Pancreas (tissue), 10 donors: ENCODE measurements at regions not wholly inside any gene's neighbourhood (a gene's known extent, or its start where the extent isn't known, plus 50 kb on each side); places are given as distances from the start of the nearest gene placed in this dataset.

ENCODE experiments used
- ATAC-seq, 4 donors: fragments of 200-7000 bp; cut with Tn5 transposase; one replicate each; pipeline versions ENCODE4 v1.8.0 to v1.9.1; 2020; ENCODE audit warnings: mild to moderate bottlenecking in 4 of 4, moderate library complexity in 4 of 4
- DNase-seq, 6 donors: peaks; one replicate each; pipeline ENCODE4 v3.0.0-alpha.2; 2020
- FAIRE-seq: peaks from 2 replicates; lab custom pipeline; 2012; peaks lifted over from hg19 to GRCh38; lab: Jason Lieb, UNC
- H3K27ac ChIP-seq, 4 donors: fragments of 200-600 bp; sonication (generic); 1 replicate in 3 of 4; 2 replicates in 1 of 4; pipeline versions ENCODE4 v1.5.0 to v1.8.0; 2020
- H3K27me3 ChIP-seq, 4 donors: fragments of 200-600 bp; one replicate each; pipeline ENCODE4 v1.8.0; 2021
- H3K36me3 ChIP-seq, 3 donors: fragments of 200-600 bp; sonication (generic) in 1 of 3; one replicate each; pipeline versions ENCODE4 v1.5.0 to v1.8.0; 2020 to 2021
- H3K4me1 ChIP-seq, 3 donors: fragments of 200-600 bp; one replicate each; pipeline ENCODE4 v1.8.0; 2021
- H3K4me3 ChIP-seq, 4 donors: fragments of 200-600 bp; sonication (generic) in 2 of 4; one replicate each; pipeline versions ENCODE4 v1.5.0 to v1.8.0; 2020 to 2021
- H3K9me3 ChIP-seq, 4 donors: fragments of 200-600 bp; one replicate each; pipeline ENCODE4 v1.8.0; 2021
- WGBS, 2 donors: extraction: QIAGEN DNeasy Blood & Tissue Kit; methylation state at CpG; one replicate each; pipeline ENCODE4 v1.1.7; 2013; 5-methylcytosine and 5-hydroxymethylcytosine counted together
- intact Hi-C, 3 donors: fragments of 100-400 bp; cut with DNase I; formaldehyde crosslinking; loops; one replicate each; pipeline versions ENCODE4 v1.11.1 to v1.14.2; 2022
- TF ChIP-seq, protein P1 (sequence below), 4 donors: fragments of 200-600 bp; sonication (generic) in 3 of 4; IDR thresholded peaks; one replicate each; pipeline versions ENCODE4 v1.5.0 to v1.8.0; 2021; ENCODE audit warnings: antibody characterized with exemption in 4 of 4
- donor health status: healthy with polysubstance abuse.
- donor health status: DM: no; HTN: no; CAD: no; lungs with moderate emphysema.
- donor health status: DM: no; HTN: no; CAD: no.
- donor health status: control.
- donor health status: control.
- donor health status: Bipolar disorder and iron deficiency.
- donor health status: DM: yes; HTN: yes; CAD: no.
- donor health status: DM: no; HTN: no; CAD: no.
- donor health status: DM: no; HTN: no; CAD: no.
- donor health status: DM: yes; HTN: yes; CAD: no.

DNA sequence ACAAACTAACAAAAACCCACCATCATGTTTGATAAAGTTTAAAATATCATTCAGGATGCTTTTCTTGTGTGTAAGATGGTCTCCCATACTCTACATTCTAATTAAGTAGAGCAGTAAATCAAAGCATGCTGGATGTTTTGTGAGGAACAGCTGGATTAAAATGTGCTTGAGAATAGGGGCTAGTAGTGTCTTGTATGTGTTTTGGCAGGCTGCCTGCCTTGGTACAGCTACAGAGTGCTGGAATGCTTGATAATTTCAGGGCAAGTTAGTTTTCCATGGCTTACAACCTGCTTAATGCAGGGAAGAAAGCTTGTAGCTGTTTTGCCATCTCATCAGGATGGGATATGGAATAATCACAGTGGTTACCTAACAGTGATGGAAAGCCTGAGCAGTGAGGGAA is 636.6 kb upstream of the MMS22L start:
- Histone ChIP-seq H3K27ac (no peak overlapping the region), H3K27me3 (no peaks in the 10 kb centered on the region), H3K9me3 (no peaks in the 10 kb centered on the region), H3K36me3 (no peaks in the 10 kb centered on the region), H3K4me1 (no peaks in the 10 kb centered on the region), H3K4me3 (no peak overlapping the region)
- FAIRE-seq (no peak), DNase-seq (no peak), ATAC-seq (no peak)
- TF ChIP-seq, protein P1, sequence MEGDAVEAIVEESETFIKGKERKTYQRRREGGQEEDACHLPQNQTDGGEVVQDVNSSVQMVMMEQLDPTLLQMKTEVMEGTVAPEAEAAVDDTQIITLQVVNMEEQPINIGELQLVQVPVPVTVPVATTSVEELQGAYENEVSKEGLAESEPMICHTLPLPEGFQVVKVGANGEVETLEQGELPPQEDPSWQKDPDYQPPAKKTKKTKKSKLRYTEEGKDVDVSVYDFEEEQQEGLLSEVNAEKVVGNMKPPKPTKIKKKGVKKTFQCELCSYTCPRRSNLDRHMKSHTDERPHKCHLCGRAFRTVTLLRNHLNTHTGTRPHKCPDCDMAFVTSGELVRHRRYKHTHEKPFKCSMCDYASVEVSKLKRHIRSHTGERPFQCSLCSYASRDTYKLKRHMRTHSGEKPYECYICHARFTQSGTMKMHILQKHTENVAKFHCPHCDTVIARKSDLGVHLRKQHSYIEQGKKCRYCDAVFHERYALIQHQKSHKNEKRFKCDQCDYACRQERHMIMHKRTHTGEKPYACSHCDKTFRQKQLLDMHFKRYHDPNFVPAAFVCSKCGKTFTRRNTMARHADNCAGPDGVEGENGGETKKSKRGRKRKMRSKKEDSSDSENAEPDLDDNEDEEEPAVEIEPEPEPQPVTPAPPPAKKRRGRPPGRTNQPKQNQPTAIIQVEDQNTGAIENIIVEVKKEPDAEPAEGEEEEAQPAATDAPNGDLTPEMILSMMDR (IDR thresholded peaks at IDR 0.05) = no peak
- intact Hi-C loops = no loop called here

DNA sequence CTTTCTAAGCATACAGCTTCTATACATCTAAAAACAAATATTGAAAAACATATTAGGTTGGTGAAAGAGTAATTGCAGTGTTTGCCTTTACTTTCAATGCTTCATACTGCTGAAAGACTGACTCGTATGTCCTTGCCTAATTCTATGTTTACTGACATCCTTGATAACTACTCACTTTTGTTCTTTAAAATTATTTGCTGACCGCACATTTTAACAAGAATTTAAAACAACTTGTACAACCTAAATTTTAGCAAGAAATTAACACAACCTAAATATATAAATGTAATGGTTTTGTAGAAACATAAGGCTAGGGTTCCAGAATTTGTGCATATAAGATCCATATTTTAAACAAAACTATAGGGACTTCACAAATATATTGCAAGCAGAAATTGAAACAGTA is 640.2 kb upstream of the MMS22L start:
- H3K27ac ChIP-seq = no peak overlapping the region
- no peaks in the 10 kb centered on the region for H3K27me3 ChIP-seq
- ATAC-seq = no peak
- WGBS, 2 donors = 27 to 30% methylated on average over 2 of the region's 2 CpGs
- H3K9me3 ChIP-seq = no peaks in the 10 kb centered on the region
- intact Hi-C loops = no loop called here
- H3K4me1 ChIP-seq = no peaks in the 10 kb centered on the region
- TF ChIP-seq, protein P1 (IDR thresholded peaks at IDR 0.05) = no peak
- H3K36me3 ChIP-seq = no peaks in the 10 kb centered on the region
- no peak overlapping the region for H3K4me3 ChIP-seq
- FAIRE-seq = no peak
- no peak for DNase-seq

DNA sequence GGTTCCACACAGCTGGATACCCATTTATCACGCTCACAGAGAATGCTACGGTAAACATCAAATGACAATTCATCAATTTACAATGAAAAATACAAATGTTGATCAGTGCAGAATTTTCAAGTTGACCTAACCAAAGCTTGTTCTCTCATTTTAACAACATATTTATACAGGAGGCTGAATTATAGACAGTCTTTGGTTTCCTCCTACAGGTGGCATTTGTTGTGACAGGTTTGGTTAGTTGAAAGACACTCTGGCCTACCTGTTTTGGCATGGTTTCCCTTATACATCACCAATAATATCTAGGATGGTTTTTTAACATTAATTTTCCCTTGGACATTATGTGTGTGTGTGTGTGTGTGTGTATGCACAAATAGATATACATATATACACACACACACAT is 642.5 kb upstream of the MMS22L start:
- H3K27me3 ChIP-seq = no peaks in the 10 kb centered on the region
- DNase-seq (no peak), ATAC-seq (no peak), FAIRE-seq (no peak)
- intact Hi-C loops = no loop called here
- TF ChIP-seq, protein P1 (IDR thresholded peaks at IDR 0.05) = no peak
- 8% methylated on average over 2 of the region's 2 CpGs for WGBS, 2 donors
- no peaks in the 10 kb centered on the region for H3K36me3 ChIP-seq
- H3K4me1 ChIP-seq = no peaks in the 10 kb centered on the region
- no peak overlapping the region for H3K4me3 ChIP-seq
- H3K9me3 ChIP-seq = no peaks in the 10 kb centered on the region
- no peak overlapping the region for H3K27ac ChIP-seq

DNA sequence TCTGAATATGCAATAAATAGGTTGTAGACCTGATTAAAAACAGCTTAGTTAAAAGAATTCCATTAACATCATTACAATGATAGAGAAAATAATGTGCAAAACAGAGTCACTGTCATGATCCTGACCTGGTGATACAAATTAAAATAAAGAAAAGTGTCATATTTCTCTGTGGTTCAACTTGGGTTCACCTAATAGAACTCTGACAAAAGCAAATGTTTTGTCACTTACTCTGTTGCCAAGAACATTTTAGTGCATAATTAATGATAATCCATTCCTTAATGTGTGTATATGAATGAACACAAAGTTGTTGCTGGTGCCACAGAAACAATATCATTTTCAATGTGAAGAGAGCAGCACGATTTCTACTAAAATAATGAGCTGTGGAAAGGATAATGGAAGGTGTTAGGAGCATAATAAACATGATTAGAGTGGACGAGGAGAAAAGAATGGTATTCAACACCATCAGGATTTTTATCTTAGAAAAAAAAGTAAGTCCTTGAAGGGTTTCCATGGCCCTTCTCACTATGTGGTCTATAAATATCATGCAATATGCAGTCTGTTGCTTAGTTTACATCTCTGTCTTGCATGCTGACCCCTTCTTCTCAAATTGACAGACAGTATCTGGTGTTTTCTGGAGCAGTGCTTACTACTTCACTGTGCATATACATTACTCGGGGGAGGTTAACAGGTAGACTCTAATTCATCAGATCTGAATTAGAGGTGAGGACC is 656.6 kb upstream of the MMS22L start:
- intact Hi-C loops = no loop called here

DNA sequence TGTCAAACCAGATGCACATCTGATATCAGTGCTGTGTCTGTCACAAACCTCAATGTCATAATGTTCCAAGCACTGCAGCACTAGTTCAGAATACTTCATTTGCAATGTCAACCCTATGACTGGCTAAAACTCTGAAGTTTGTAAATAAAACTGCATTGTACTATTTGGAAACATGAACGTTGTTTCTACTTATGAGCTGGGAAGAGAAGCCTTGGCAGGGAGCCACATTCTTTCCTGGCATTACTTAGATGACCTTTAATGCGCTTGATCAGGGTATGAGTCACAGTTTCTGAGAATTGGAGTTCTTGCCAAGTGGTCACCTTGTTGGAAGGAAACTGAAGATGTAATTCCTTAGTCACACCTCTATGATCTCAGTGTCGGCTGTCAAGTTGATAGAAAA is 664.8 kb upstream of the MMS22L start:
- intact Hi-C loops = no loop called here
- no peaks in the 10 kb centered on the region for H3K36me3 ChIP-seq
- peak overlapping the region in 1 of 4 donors; percentile 3 for H3K27ac ChIP-seq
- WGBS, 2 donors = 11 to 16% methylated on average over 3 of the region's 3 CpGs
- peaks cover 0 to 7% (median 0%) of the 10 kb centered on the region in 3 donors for H3K4me1 ChIP-seq
- FAIRE-seq (no peak), DNase-seq (peak in 4 of 6 donors; percentile 46 to 80 (median 68)), ATAC-seq (peak; percentile 78 to 95 (median 84))
- TF ChIP-seq, protein P1 (IDR thresholded peaks at IDR 0.05) = no peak
- H3K9me3 ChIP-seq = no peaks in the 10 kb centered on the region
- no peak overlapping the region for H3K4me3 ChIP-seq
- no peaks in the 10 kb centered on the region for H3K27me3 ChIP-seq

More for the DNA sequence above, 656.6 kb upstream of the MMS22L start:
- Histone ChIP-seq H3K4me3 (no peak overlapping the region), H3K36me3 (no peaks in the 10 kb centered on the region), H3K4me1 (no peaks in the 10 kb centered on the region), H3K27ac (no peak overlapping the region), H3K9me3 (no peaks in the 10 kb centered on the region), H3K27me3 (no peaks in the 10 kb centered on the region)
- no peak for FAIRE-seq
- WGBS, 2 donors = 41 to 48% methylated on average over 3 of the region's 3 CpGs
- ATAC-seq = no peak
- TF ChIP-seq, protein P1 (IDR thresholded peaks at IDR 0.05) = no peak
- no peak for DNase-seq
